HepG2 (cell line): ENCODE measurements at regions not wholly inside any gene's neighbourhood (a gene's known extent, or its start where the extent isn't known, plus 50 kb on each side); places are given as distances from the start of the nearest gene placed in this dataset.

ENCODE experiments used
- ATAC-seq: fragments of 200-7000 bp; cut with Tn5 transposase; 3 replicates; pipeline ENCODE4 v1.9.1; 2020; ENCODE audit warnings: mild to moderate bottlenecking, moderate library complexity
- BruUV-seq: library from RNA; stranded (reverse); fragments of 400-500 nt; replicated peaks from 2 replicates; lab custom pipeline; 2021; lab: Mats Ljungman, UMichigan
- CTCF ChIA-PET: fragments of 300-600 bp; formaldehyde crosslinking; extraction: SDS; loops from one replicate; lab custom pipeline; 2021; ENCODE audit warnings: low total read pairs, inconsistent platforms, low intra/inter-chr PET ratio; lab: Yijun Ruan, JAX
- POLR2A ChIA-PET: fragments of 350-600 bp; sonication (Branson Sonifier 250); formaldehyde crosslinking; loops from one replicate; lab custom pipeline; 2020; ENCODE audit warnings: antibody characterized with exemption, inconsistent platforms; lab: Yijun Ruan, JAX
- DNase-seq: peaks from one replicate; pipeline ENCODE4 v3.0.0-alpha.2; 2015; ENCODE audit warnings: low spot score
- FAIRE-seq: peaks from 3 replicates; lab custom pipeline; 2011; peaks lifted over from hg19 to GRCh38; lab: Jason Lieb, UNC
- H2AFZ ChIP-seq: one replicate; pipeline ENCODE4 v1.6.1; 2011; ENCODE audit warnings: low read length, inconsistent platforms
- H3K27ac ChIP-seq: fragments of 300-600 bp; 3 replicates; pipeline ENCODE4 v1.8.0; 2011; ENCODE audit warnings: mixed run types, mild to moderate bottlenecking, mixed read lengths, low read length, inconsistent platforms; ENCODE audit not compliant: insufficient read depth; ENCODE audit errors: extremely low read length
- H3K27me3 ChIP-seq, 2 experiments: fragments of 200-600 bp in 1 of 2; 2 replicates in 1 of 2; 3 replicates in 1 of 2; pipeline versions ENCODE4 v1.6.0 to v1.8.0; 2011; ENCODE audit warnings: low read length in 2 of 2, mild to moderate bottlenecking in 2 of 2, moderate library complexity in 2 of 2, inconsistent platforms in 1 of 2; ENCODE audit not compliant: insufficient read depth in 2 of 2, control insufficient read depth in 1 of 2
- H3K36me3 ChIP-seq, 2 experiments: fragments of 200-600 bp in 1 of 2; replicated peaks in 1 of 2; 2 replicates in 1 of 2; 3 replicates in 1 of 2; pipeline versions ENCODE4 v1.5.1 to v1.8.0; 2011; ENCODE audit warnings: low read length in 2 of 2, inconsistent platforms in 1 of 2; ENCODE audit not compliant: insufficient read depth in 2 of 2, control insufficient read depth in 1 of 2
- H3K4me1 ChIP-seq: 2 replicates; pipeline ENCODE4 v1.5.1; 2012; ENCODE audit warnings: low read length, inconsistent platforms; ENCODE audit not compliant: insufficient read depth
- H3K4me2 ChIP-seq: 2 replicates; pipeline ENCODE4 v1.6.0; 2011; ENCODE audit warnings: low read depth, low read length, inconsistent platforms
- H3K4me3 ChIP-seq, 3 experiments: fragments of 200-600 bp in 1 of 3; sonication (generic), shearing (Covaris generic) in 1 of 3; replicated peaks in 1 of 3; 2 replicates each; pipeline ENCODE4 v1.5.1; 2011 to 2016; ENCODE audit warnings: low read length in 3 of 3, inconsistent platforms in 2 of 3, low read depth in 2 of 3, mild to moderate bottlenecking in 2 of 3, control low read depth in 1 of 3, mixed read lengths in 1 of 3; ENCODE audit not compliant: insufficient read depth in 1 of 3
- H3K79me2 ChIP-seq: one replicate; pipeline ENCODE4 v1.6.1; 2011; ENCODE audit warnings: low read length, inconsistent platforms; ENCODE audit not compliant: insufficient read depth
- H3K9ac ChIP-seq: 2 replicates; pipeline ENCODE4 v1.6.0; 2011; ENCODE audit warnings: mild to moderate bottlenecking, low read depth, low read length, inconsistent platforms; ENCODE audit not compliant: insufficient read depth
- H3K9me3 ChIP-seq: 2 replicates; pipeline ENCODE4 v1.5.1; 2012; ENCODE audit warnings: mild to moderate bottlenecking, low read length
- H4K20me1 ChIP-seq: 2 replicates; pipeline ENCODE4 v1.6.0; 2011; ENCODE audit warnings: inconsistent platforms, mild to moderate bottlenecking, low read length, moderate library complexity; ENCODE audit not compliant: insufficient read depth
- DNMT1 ChIP-seq: sonication (generic); formaldehyde crosslinking; IDR thresholded peaks from 2 replicates; pipeline ENCODE4 v1.5.1; 2020; ENCODE audit warnings: mild to moderate bottlenecking, missing genetic modification reagents
- GPBP1L1 ChIP-seq: sonication (generic); formaldehyde crosslinking; IDR thresholded peaks from 2 replicates; pipeline ENCODE4 v1.5.0; 2020; ENCODE audit warnings: mild to moderate bottlenecking, missing genetic modification reagents
- HNF1B ChIP-seq: sonication (generic); formaldehyde crosslinking; IDR thresholded peaks from 2 replicates; pipeline ENCODE4 v1.5.1; 2020; ENCODE audit warnings: mild to moderate bottlenecking, moderate library complexity, missing genetic modification reagents
- KLF16 ChIP-seq, 2 experiments: sonication (generic) in 1 of 2; formaldehyde crosslinking in 1 of 2; IDR thresholded peaks; 2 replicates each; pipeline versions ENCODE4 v1.6.1 to v1.8.0; 2016 to 2023; ENCODE audit warnings: missing genetic modification reagents in 2 of 2, missing compliant biosample characterization in 1 of 2
- NR2F1 ChIP-seq, 2 experiments: fragments of 450-650 bp in 1 of 2; formaldehyde crosslinking in 1 of 2; IDR thresholded peaks; 2 replicates each; pipeline versions ENCODE4 v1.5.0 to v1.6.1; 2016 to 2020; ENCODE audit warnings: mild to moderate bottlenecking in 1 of 2, missing compliant biosample characterization in 1 of 2, missing genetic modification reagents in 1 of 2, moderate library complexity in 1 of 2
- SIX1 ChIP-seq: sonication (generic); formaldehyde crosslinking; IDR thresholded peaks from 2 replicates; pipeline ENCODE4 v1.4.0; 2020; ENCODE audit warnings: missing genetic modification reagents, borderline replicate concordance
- SP4 ChIP-seq: sonication (generic); formaldehyde crosslinking; IDR thresholded peaks from 2 replicates; pipeline ENCODE4 v1.8.1; 2023; ENCODE audit warnings: mild to moderate bottlenecking, missing genetic modification reagents
- TIGD3 ChIP-seq: sonication (generic); formaldehyde crosslinking; IDR thresholded peaks from 2 replicates; pipeline ENCODE4 v1.5.1; 2020; ENCODE audit warnings: mild to moderate bottlenecking, missing genetic modification reagents, borderline replicate concordance
- TRAFD1 ChIP-seq: sonication (generic); formaldehyde crosslinking; IDR thresholded peaks from 2 replicates; pipeline ENCODE4 v1.5.1; 2020; ENCODE audit warnings: missing genetic modification reagents, mild to moderate bottlenecking, borderline replicate concordance
- ZBTB46 ChIP-seq: sonication (generic); formaldehyde crosslinking; IDR thresholded peaks from 2 replicates; pipeline ENCODE4 v1.4.0; 2020; ENCODE audit warnings: mild to moderate bottlenecking, missing genetic modification reagents, borderline replicate concordance
- ZNF446 ChIP-seq: sonication (generic); formaldehyde crosslinking; IDR thresholded peaks from 2 replicates; pipeline ENCODE4 v1.5.0; 2020; ENCODE audit warnings: mild to moderate bottlenecking, missing genetic modification reagents
- ZNF562 ChIP-seq: sonication (generic); formaldehyde crosslinking; IDR thresholded peaks from 2 replicates; pipeline ENCODE4 v1.8.0; 2022; ENCODE audit warnings: missing genetic modification reagents, borderline replicate concordance
- ZNF605 ChIP-seq: sonication (generic); formaldehyde crosslinking; IDR thresholded peaks from 2 replicates; pipeline ENCODE4 v1.8.0; 2022; ENCODE audit warnings: mild to moderate bottlenecking, missing genetic modification reagents
- ZNF710 ChIP-seq: sonication (generic); formaldehyde crosslinking; IDR thresholded peaks from 2 replicates; pipeline ENCODE4 v1.5.0; 2020; ENCODE audit warnings: mild to moderate bottlenecking, missing genetic modification reagents, borderline replicate concordance
- WGBS: methylation state at CpG from one replicate; pipeline ENCODE4 v1.1.6; 2017; ENCODE audit warnings: low lambda C conversion rate; 5-methylcytosine and 5-hydroxymethylcytosine counted together
- in situ Hi-C: cut with HindIII; loops from 2 replicates; pipeline ENCODE4 v1.10.0; 2017; ENCODE audit warnings: low pct_unique_long_range_greater_than_20kb; ENCODE audit not compliant: extremely low pct_ligation_motif_present
- intact Hi-C: fragments of 100-400 bp; cut with micrococcal nuclease; formaldehyde crosslinking; loops from one replicate; pipeline ENCODE4 v1.10.0; 2022; ENCODE audit not compliant: unreplicated experiment

GRCh38 chr3:67831262-67831661, 176.8 kb upstream of the SUCLG2 start:
- no TSS peak for BruUV-seq
- ATAC-seq, result no peak
- H3K4me1 ChIP-seq, result no peaks in the 10 kb centered on the region
- no peaks in the 10 kb centered on the region for H3K36me3 ChIP-seq
- no peak overlapping the region for H3K9ac ChIP-seq
- no peak for FAIRE-seq
- no peak overlapping the region for H3K4me3 ChIP-seq
- DNase-seq, result no peak
- H3K79me2 ChIP-seq, result no peaks in the 10 kb centered on the region
- ChIA-PET POLR2A (no interaction called here), CTCF (no interaction called here)
- no peaks in the 10 kb centered on the region for H3K9me3 ChIP-seq
- 0% methylated on average over 2 of the region's 3 CpGs for WGBS
- no peak overlapping the region for H2AFZ ChIP-seq
- H3K4me2 ChIP-seq, result no peak overlapping the region
- H3K27me3 ChIP-seq, result no peaks in the 10 kb centered on the region
- in situ Hi-C loops, result no loop called here
- intact Hi-C loops, result no loop called here
- H3K27ac ChIP-seq, result no peak overlapping the region
- no peaks in the 10 kb centered on the region for H4K20me1 ChIP-seq
- TF ChIP-seq GPBP1L1 (CRISPR knock-in tag) (no peak), ZNF446 (CRISPR knock-in tag) (no peak), DNMT1 (no peak), ZNF710 (CRISPR knock-in tag) (no peak), HNF1B (no peak), ZNF562 (no peak), ZBTB46 (CRISPR knock-in tag) (no peak), ZNF605 (CRISPR knock-in tag) (no peak), TRAFD1 (no peak), SP4 (CRISPR knock-in tag) (no peak), NR2F1 (CRISPR knock-in tag; IDR thresholded peaks at IDR 0.05) (no peak), KLF16 (CRISPR knock-in tag; IDR thresholded peaks at IDR 0.05) (no peak), TIGD3 (CRISPR knock-in tag) (no peak), SIX1 (CRISPR knock-in tag) (no peak)
